HCT116 (cell line): ENCODE measurements at regions not wholly inside any gene's neighbourhood (a gene's known extent, or its start where the extent isn't known, plus 50 kb on each side); places are given as distances from the start of the nearest gene placed in this dataset.

Source experiments
- ATAC-seq: fragments of 200-7000 bp; cut with Tn5 transposase; 2 replicates; pipeline ENCODE4 v1.9.1; 2020; ENCODE audit warnings: mild to moderate bottlenecking, moderate library complexity
- BruUV-seq: library from RNA; stranded (reverse); fragments of 400-500 nt; replicated peaks from 2 replicates; lab custom pipeline; 2021; lab: Mats Ljungman, UMichigan
- CTCF ChIA-PET: fragments of 300-600 bp; sonication (Branson Sonifier 250); formaldehyde crosslinking; loops from one replicate; lab custom pipeline; 2021; ENCODE audit warnings: antibody characterized with exemption; lab: Charles Lee
- POLR2A ChIA-PET: fragments of 300-600, 350-600 bp; sonication (Branson Sonifier 250); formaldehyde crosslinking; loops from one replicate; lab custom pipeline; 2021; ENCODE audit warnings: antibody characterized with exemption; lab: Charles Lee
- RAD21 ChIA-PET, 2 experiments: fragments of 300-600 bp; sonication (Branson Sonifier 250); formaldehyde crosslinking; loops; one replicate each; lab custom pipeline; 2023; ENCODE audit warnings: low total read pairs in 2 of 2; ENCODE audit not compliant: uncharacterized antibody in 2 of 2, unreplicated experiment in 2 of 2, low non-redundant PET in 1 of 2; lab: Charles Lee
- DNase-seq: peaks from one replicate; pipeline ENCODE4 v3.0.0-alpha.2; 2010; ENCODE audit warnings: low read depth, low spot score
- H2AFZ ChIP-seq: fragments of 200-600 bp; shearing (Covaris generic), sonication (generic); 2 replicates; pipeline ENCODE4 v1.6.1; 2017; ENCODE audit warnings: low read depth, mixed run types, mixed read lengths, antibody characterized with exemption, low read length; ENCODE audit not compliant: poor library complexity, severe bottlenecking
- H3K27ac ChIP-seq: 2 replicates; pipeline ENCODE4 v1.5.1; 2012; ENCODE audit warnings: low read depth, low read length
- H3K27me3 ChIP-seq: fragments of 200-600 bp; sonication (generic); 2 replicates; pipeline ENCODE4 v1.6.1; 2016; ENCODE audit warnings: mixed run types, low read length, mixed read lengths; ENCODE audit not compliant: insufficient read depth
- H3K36me3 ChIP-seq, 2 experiments: fragments of 200-500 bp in 1 of 2; fragments of 200-600 bp in 1 of 2; sonication (Bioruptor generic) in 1 of 2; sonication (generic) in 1 of 2; 2 replicates each; pipeline versions ENCODE4 v1.5.1 to v1.6.1; 2014 to 2016; ENCODE audit warnings: low read length in 2 of 2, inconsistent platforms in 1 of 2, mixed read lengths in 1 of 2, mixed run types in 1 of 2; ENCODE audit not compliant: insufficient read depth in 2 of 2, control insufficient read depth in 1 of 2
- H3K4me1 ChIP-seq, 2 experiments: fragments of 200-600 bp in 1 of 2; sonication (generic) in 1 of 2; 2 replicates each; pipeline versions ENCODE4 v1.5.1 to v1.6.1; 2012 to 2017; ENCODE audit warnings: low read length in 2 of 2, inconsistent platforms in 1 of 2, mild to moderate bottlenecking in 1 of 2, mixed read lengths in 1 of 2, mixed run types in 1 of 2, moderate library complexity in 1 of 2; ENCODE audit not compliant: insufficient read depth in 2 of 2, control insufficient read depth in 1 of 2
- H3K4me2 ChIP-seq: fragments of 200-600 bp; sonication (generic); 2 replicates; pipeline ENCODE4 v1.6.1; 2017; ENCODE audit warnings: mixed run types, low read length, mixed read lengths
- H3K4me3 ChIP-seq, 2 experiments: fragments of 200-600 bp in 1 of 2; sonication (generic) in 1 of 2; replicated peaks in 1 of 2; 2 replicates each; pipeline ENCODE4 v1.5.1; 2011 to 2016; ENCODE audit warnings: low read length in 2 of 2, control low read depth in 1 of 2, low read depth in 1 of 2, mild to moderate bottlenecking in 1 of 2, mixed read lengths in 1 of 2, mixed run types in 1 of 2
- H3K79me2 ChIP-seq: fragments of 200-600 bp; sonication (generic); 2 replicates; pipeline ENCODE4 v1.6.1; 2017; ENCODE audit warnings: mild to moderate bottlenecking, mixed run types, low read length, moderate library complexity, mixed read lengths; ENCODE audit not compliant: insufficient read depth
- H3K9ac ChIP-seq: fragments of 200-600 bp; sonication (generic); 2 replicates; pipeline ENCODE4 v1.6.1; 2016; ENCODE audit warnings: low read length, mixed read lengths
- H3K9me2 ChIP-seq: fragments of 200-600 bp; sonication (generic), shearing (Covaris generic); 2 replicates; pipeline ENCODE4 v1.6.1; 2017; ENCODE audit warnings: mixed run types, mild to moderate bottlenecking, moderate library complexity; ENCODE audit not compliant: insufficient read depth
- H3K9me3 ChIP-seq, 2 experiments: fragments of 200-500 bp in 1 of 2; fragments of 200-600 bp in 1 of 2; sonication (Bioruptor generic) in 1 of 2; sonication (generic) in 1 of 2; 2 replicates each; pipeline ENCODE4 v1.6.1; 2014 to 2017; ENCODE audit warnings: low read length in 2 of 2, mixed read lengths in 2 of 2, inconsistent platforms in 1 of 2, low read depth in 1 of 2, mild to moderate bottlenecking in 1 of 2, mixed run types in 1 of 2, moderate library complexity in 1 of 2; ENCODE audit not compliant: control insufficient read depth in 1 of 2, insufficient read depth in 1 of 2
- H4K20me1 ChIP-seq: fragments of 200-600 bp; sonication (generic), shearing (Covaris generic); 2 replicates; pipeline ENCODE4 v1.6.1; 2017; ENCODE audit warnings: mixed run types, mild to moderate bottlenecking, moderate library complexity; ENCODE audit not compliant: insufficient read depth
- CBX3 ChIP-seq: IDR thresholded peaks from 2 replicates; pipeline ENCODE4 v1.6.1; 2012; ENCODE audit warnings: low read depth
- EGR1 ChIP-seq: IDR thresholded peaks from 2 replicates; pipeline ENCODE4 v1.6.1; 2012; ENCODE audit warnings: low read depth
- ELF1 ChIP-seq: IDR thresholded peaks from 2 replicates; pipeline ENCODE4 v1.6.1; 2012; ENCODE audit warnings: low read depth, borderline replicate concordance
- EZH2 ChIP-seq: fragments of 200-600 bp; sonication (generic); IDR thresholded peaks from 2 replicates; pipeline ENCODE4 v1.6.1; 2017; ENCODE audit warnings: antibody characterized with exemption, mixed run types
- FOSL1 ChIP-seq: IDR thresholded peaks from 2 replicates; pipeline ENCODE4 v1.6.1; 2012; ENCODE audit warnings: low read depth
- JUND ChIP-seq: IDR thresholded peaks from 2 replicates; pipeline ENCODE4 v1.6.1; 2012
- POLR2A ChIP-seq: IDR thresholded peaks from 2 replicates; pipeline ENCODE4 v1.7.0; 2011; ENCODE audit warnings: borderline replicate concordance; ENCODE audit not compliant: insufficient read depth, insufficient read length; ENCODE audit errors: extremely low read depth
- POLR2AphosphoS5 ChIP-seq: IDR thresholded peaks from 2 replicates; pipeline ENCODE4 v1.6.1; 2011; ENCODE audit warnings: mild to moderate bottlenecking, low read depth, low read length, moderate library complexity
- SP1 ChIP-seq: IDR thresholded peaks from 2 replicates; pipeline ENCODE4 v1.6.1; 2012; ENCODE audit warnings: low read depth
- intact Hi-C: fragments of 100-400 bp; cut with micrococcal nuclease; formaldehyde crosslinking; loops from 2 replicates; pipeline ENCODE4 v1.10.0; 2022
- TF ChIP-seq, protein P1 (sequence below): IDR thresholded peaks from 2 replicates; pipeline ENCODE4 v1.6.1; 2012
- TF ChIP-seq, protein P2 (sequence below), 3 experiments: fragments of 200-600 bp in 1 of 3; sonication (generic) in 1 of 3; IDR thresholded peaks in 2 of 3; conservative IDR thresholded peaks in 1 of 3; 2 replicates each; pipeline ENCODE4 v1.5.1; 2012 to 2017; ENCODE audit warnings: low read depth in 2 of 3, low read length in 2 of 3, antibody characterized with exemption in 1 of 3, borderline replicate concordance in 1 of 3, control low read depth in 1 of 3, mild to moderate bottlenecking in 1 of 3, mixed read lengths in 1 of 3, mixed run types in 1 of 3, moderate library complexity in 1 of 3; ENCODE audit not compliant: insufficient read depth in 1 of 3

DNA sequence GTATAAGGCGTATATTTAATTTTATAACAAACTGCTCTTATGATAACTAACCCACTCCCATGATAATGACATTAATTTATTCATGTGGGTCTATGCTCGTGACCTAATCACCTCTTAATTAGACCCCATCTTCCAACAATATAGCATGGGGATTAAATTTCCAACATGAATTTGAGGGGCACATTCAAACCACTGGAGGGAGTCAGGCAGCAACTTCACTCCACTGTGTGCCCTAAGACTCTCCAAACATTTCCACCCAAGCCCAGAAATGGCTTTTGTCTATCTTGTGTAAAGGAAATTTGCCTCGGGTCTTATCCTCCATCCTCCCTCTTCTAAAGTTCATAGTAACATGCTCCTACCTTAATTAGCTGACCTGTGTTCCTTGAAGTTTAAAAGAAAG, 616.1 kb upstream of the CPEB2 start:
- Histone ChIP-seq H3K9ac (no peak overlapping the region), H4K20me1 (no peaks in the 10 kb centered on the region), H3K4me1 (no peaks in the 10 kb centered on the region), H2AFZ (no peak overlapping the region), H3K79me2 (no peaks in the 10 kb centered on the region), H3K9me3 (peaks cover 0 to 27% of the 10 kb centered on the region in 2 experiments; a peak in 2 of 4 replicates), H3K36me3 (no peaks in the 10 kb centered on the region), H3K9me2 (no peaks in the 10 kb centered on the region), H3K4me2 (no peak overlapping the region), H3K27ac (no peak overlapping the region), H3K4me3 (no peak overlapping the region), H3K27me3 (no peaks in the 10 kb centered on the region)
- no peak for TF ChIP-seq ELF1
- TF ChIP-seq, protein P1, sequence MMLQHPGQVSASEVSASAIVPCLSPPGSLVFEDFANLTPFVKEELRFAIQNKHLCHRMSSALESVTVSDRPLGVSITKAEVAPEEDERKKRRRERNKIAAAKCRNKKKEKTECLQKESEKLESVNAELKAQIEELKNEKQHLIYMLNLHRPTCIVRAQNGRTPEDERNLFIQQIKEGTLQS: no peak
- TF ChIP-seq CBX3: no peak
- no peak for TF ChIP-seq SP1
- TF ChIP-seq EZH2: no peak
- TF ChIP-seq JUND: no peak
- no peak for TF ChIP-seq EGR1
- TF ChIP-seq, protein P2, sequence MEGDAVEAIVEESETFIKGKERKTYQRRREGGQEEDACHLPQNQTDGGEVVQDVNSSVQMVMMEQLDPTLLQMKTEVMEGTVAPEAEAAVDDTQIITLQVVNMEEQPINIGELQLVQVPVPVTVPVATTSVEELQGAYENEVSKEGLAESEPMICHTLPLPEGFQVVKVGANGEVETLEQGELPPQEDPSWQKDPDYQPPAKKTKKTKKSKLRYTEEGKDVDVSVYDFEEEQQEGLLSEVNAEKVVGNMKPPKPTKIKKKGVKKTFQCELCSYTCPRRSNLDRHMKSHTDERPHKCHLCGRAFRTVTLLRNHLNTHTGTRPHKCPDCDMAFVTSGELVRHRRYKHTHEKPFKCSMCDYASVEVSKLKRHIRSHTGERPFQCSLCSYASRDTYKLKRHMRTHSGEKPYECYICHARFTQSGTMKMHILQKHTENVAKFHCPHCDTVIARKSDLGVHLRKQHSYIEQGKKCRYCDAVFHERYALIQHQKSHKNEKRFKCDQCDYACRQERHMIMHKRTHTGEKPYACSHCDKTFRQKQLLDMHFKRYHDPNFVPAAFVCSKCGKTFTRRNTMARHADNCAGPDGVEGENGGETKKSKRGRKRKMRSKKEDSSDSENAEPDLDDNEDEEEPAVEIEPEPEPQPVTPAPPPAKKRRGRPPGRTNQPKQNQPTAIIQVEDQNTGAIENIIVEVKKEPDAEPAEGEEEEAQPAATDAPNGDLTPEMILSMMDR (IDR thresholded peaks at IDR 0.05 in 2 of 3, conservative IDR thresholded peaks at IDR 0.05 in 1 of 3; ENCODE audit: borderline replicate concordance in 1 of 3, insufficient read depth in 1 of 3, low read depth in 2 of 3, low read length in 2 of 3): no peak
- no peak for TF ChIP-seq POLR2A
- TF ChIP-seq FOSL1: no peak
- TF ChIP-seq POLR2AphosphoS5: no peak
- no TSS peak for BruUV-seq
- no peak for ATAC-seq
- no peak for DNase-seq
- intact Hi-C loops: no loop called here
- ChIA-PET CTCF (no interaction called here), POLR2A (no interaction called here), RAD21 (no interaction called here)
